Heart right ventricle (tissue), 16 donors: ENCODE measurements at regions not wholly inside any gene's neighbourhood (a gene's known extent, or its start where the extent isn't known, plus 50 kb on each side); places are given as distances from the start of the nearest gene placed in this dataset.

ENCODE experiments used
- ATAC-seq, 8 donors: fragments of 200-7000 bp; cut with Tn5 transposase; one replicate each; pipeline ENCODE4 v1.9.1; 2020; ENCODE audit warnings: mild to moderate bottlenecking in 8 of 8, moderate library complexity in 8 of 8, moderate number of reproducible peaks in 1 of 8
- DNase-seq, 2 donors: peaks; one replicate each; pipeline ENCODE4 v3.0.0-alpha.2; 2020
- H3K27ac ChIP-seq, 10 donors: fragments of 200-600 bp; sonication (generic) in 2 of 10; one replicate each; pipeline versions ENCODE4 v1.5.0 to v1.8.0; 2020 to 2022; ENCODE audit warnings: mild to moderate bottlenecking in 3 of 10
- H3K27me3 ChIP-seq, 7 donors: fragments of 200-600 bp; one replicate each; pipeline ENCODE4 v1.8.0; 2021 to 2022; ENCODE audit warnings: mild to moderate bottlenecking in 2 of 7
- H3K36me3 ChIP-seq, 9 donors: fragments of 200-600 bp; sonication (generic) in 1 of 9; one replicate each; pipeline versions ENCODE4 v1.5.0 to v1.8.0; 2020 to 2022; ENCODE audit warnings: mild to moderate bottlenecking in 2 of 9
- H3K4me1 ChIP-seq, 9 donors: fragments of 200-600 bp; sonication (generic) in 1 of 9; one replicate each; pipeline versions ENCODE4 v1.5.0 to v1.8.0; 2020 to 2022; ENCODE audit warnings: mild to moderate bottlenecking in 4 of 9
- H3K4me3 ChIP-seq, 10 donors: fragments of 200-600 bp; sonication (generic) in 2 of 10; one replicate each; pipeline versions ENCODE4 v1.5.0 to v1.8.0; 2020 to 2022; ENCODE audit warnings: mild to moderate bottlenecking in 7 of 10, moderate library complexity in 2 of 10
- H3K9me3 ChIP-seq, 11 donors: fragments of 200-600 bp in 10 of 11; sonication (generic) in 2 of 11; one replicate each; pipeline versions ENCODE4 v1.5.0 to v1.8.0; 2013 to 2022; ENCODE audit warnings: mild to moderate bottlenecking in 2 of 11, control low read depth in 1 of 11, moderate library complexity in 1 of 11
- CTCF ChIP-seq, 9 donors: fragments of 200-600 bp; sonication (generic) in 2 of 9; IDR thresholded peaks; one replicate each; pipeline versions ENCODE4 v1.5.0 to v1.8.0; 2021 to 2022; ENCODE audit warnings: antibody characterized with exemption in 9 of 9, mild to moderate bottlenecking in 5 of 9, moderate library complexity in 1 of 9
- WGBS, 2 donors: extraction: QIAGEN DNeasy Blood & Tissue Kit; methylation state at CpG; one replicate each; pipeline ENCODE4 v1.1.7; 2013; ENCODE audit warnings: inconsistent platforms in 1 of 2; 5-methylcytosine and 5-hydroxymethylcytosine counted together
- intact Hi-C, 10 donors: fragments of 100-400 bp; cut with DNase I; formaldehyde crosslinking; loops; one replicate each; pipeline versions ENCODE4 v1.11.1 to v1.14.2; 2022
- donor health status: Arrhythmogenic right ventricular cardiomyopathy.
- donor health status: ischemic (EF 13 %, LVEDD 7.1; RV severe dilation, severe dysfunction).
- donor health status: healthy with polysubstance abuse.
- donor health status: DM: no; HTN: yes; CAD: no.
- donor health status: DM: no; HTN: no; CAD: no.
- donor health status: ischemic (EF 25% LVEDD 6.9; RV normal size, moderate dysfunction).
- donor health status: ischemic (EF 25% LVEDD 5.7; RV mildly dilated, moderate dysfunction).
- donor health status: healthy.
- donor health status: DM: yes; HTN: yes; CAD: no.
- donor health status: Ischemic cardiomyopathy.
- donor health status: ischemic (EF 35%, LVEDD 5.7; RV mildly dilated, moderate dysfunction).
- donor health status: nonischemic (EF 11% LVEDD 7.7; RV severe dilation, severe dysfunction).
- donor health status: DM: yes; HTN: yes; CAD: no.
- donor health status: PGD.
- donor health status: ischemic (EF 29% LVEDD 5.4; RV normal size, mild dysfunction).
- donor health status: nonischemic (EF 23%, LVEDD 6.1; RV moderate dilation, normal function).

- 82% methylated on average over 6 of the region's 6 CpGs for WGBS, 2 donors
- Histone ChIP-seq H3K27me3 (no peaks in the 10 kb centered on the region), H3K9me3 (peaks cover 0 to 19% (median 0%) of the 10 kb centered on the region in 11 donors), H3K4me1 (peaks cover 0 to 32% (median 0%) of the 10 kb centered on the region in 9 donors), H3K4me3 (no peak overlapping the region), H3K36me3 (no peaks in the 10 kb centered on the region), H3K27ac (no peak overlapping the region)
- intact Hi-C loops = no loop called here
- DNase-seq = no peak
- TF ChIP-seq CTCF (IDR thresholded peaks at IDR 0.05) = peak in 5 of 9 donors; percentile 12 to 36 (median 17)
- no peak for ATAC-seq
Observed at GRCh38 chr3:109803274-109803673, 465.9 kb upstream of the DPPA4 start.

- Histone ChIP-seq H3K27me3 (no peaks in the 10 kb centered on the region), H3K36me3 (no peaks in the 10 kb centered on the region), H3K27ac (no peak overlapping the region), H3K4me1 (peaks cover 0 to 32% (median 0%) of the 10 kb centered on the region in 9 donors), H3K4me3 (no peak overlapping the region), H3K9me3 (peaks cover 0 to 10% (median 0%) of the 10 kb centered on the region in 11 donors)
- intact Hi-C loops = no loop called here
- DNase-seq (no peak), ATAC-seq (no peak)
- no peak for TF ChIP-seq CTCF (IDR thresholded peaks at IDR 0.05)
- 90 to 98% methylated on average over 1 of the region's 1 CpG for WGBS, 2 donors
Observed at GRCh38 chr3:109804697-109805096, 467.4 kb upstream of the DPPA4 start.

GRCh38 chr3:109806929-109807328 lies 469.6 kb upstream of the DPPA4 start:
- no peak for DNase-seq

GRCh38 chr3:109809513-109809912 lies 472.2 kb upstream of the DPPA4 start:
- peaks cover 0 to 3% (median 0%) of the 10 kb centered on the region in 7 donors for H3K27me3 ChIP-seq
- no peak overlapping the region for H3K27ac ChIP-seq
- DNase-seq (no peak), ATAC-seq (no peak)
- H3K4me1 ChIP-seq = peaks cover 0 to 26% (median 0%) of the 10 kb centered on the region in 9 donors
- 93 to 94% methylated on average over 3 of the region's 3 CpGs for whole genome bisulfite sequencing, 2 donors
- H3K9me3 ChIP-seq = no peaks in the 10 kb centered on the region
- no peaks in the 10 kb centered on the region for H3K36me3 ChIP-seq
- TF ChIP-seq CTCF (IDR thresholded peaks at IDR 0.05) = no peak
- intact Hi-C loops = no loop called here
- H3K4me3 ChIP-seq = no peak overlapping the region

More at GRCh38 chr3:109806929-109807328, 469.6 kb upstream of the DPPA4 start:
- peak in 6 of 8 donors; percentile 28 to 78 (median 58) for ATAC-seq
- Histone ChIP-seq H3K27ac (peak overlapping the region in 2 of 10 donors; percentile 11 to 80), H3K9me3 (no peaks in the 10 kb centered on the region), H3K4me3 (peak overlapping the region in 1 of 10 donors; percentile 16), H3K27me3 (no peaks in the 10 kb centered on the region), H3K4me1 (peaks cover 0 to 32% (median 0%) of the 10 kb centered on the region in 9 donors), H3K36me3 (no peaks in the 10 kb centered on the region)
- intact Hi-C loops = no loop called here
- TF ChIP-seq CTCF (IDR thresholded peaks at IDR 0.05) = no peak
- 40 to 53% methylated on average over 4 of the region's 4 CpGs for WGBS, 2 donors
